ENCODE measurements at regions not wholly inside any gene's neighbourhood (a gene's known extent, or its start where the extent isn't known, plus 50 kb on each side); places are given as distances from the start of the nearest gene placed in this dataset.
"Not testable (repeated sequence)": the region's sequence is repeated elsewhere in the genome, so short reads cannot be mapped to it uniquely, and the experiment has no call there.

- no peak for DNase-seq (ENCODE audit: low read depth)
These were observed 440.5 kb downstream of the MIAT start for GRCh38 chr22:27097933-27098332.

GRCh38 chr22:27099946-27100722 lies 442.7 kb downstream of the MIAT start:
- no peak for DNase-seq (ENCODE audit: low read depth)

DNA sequence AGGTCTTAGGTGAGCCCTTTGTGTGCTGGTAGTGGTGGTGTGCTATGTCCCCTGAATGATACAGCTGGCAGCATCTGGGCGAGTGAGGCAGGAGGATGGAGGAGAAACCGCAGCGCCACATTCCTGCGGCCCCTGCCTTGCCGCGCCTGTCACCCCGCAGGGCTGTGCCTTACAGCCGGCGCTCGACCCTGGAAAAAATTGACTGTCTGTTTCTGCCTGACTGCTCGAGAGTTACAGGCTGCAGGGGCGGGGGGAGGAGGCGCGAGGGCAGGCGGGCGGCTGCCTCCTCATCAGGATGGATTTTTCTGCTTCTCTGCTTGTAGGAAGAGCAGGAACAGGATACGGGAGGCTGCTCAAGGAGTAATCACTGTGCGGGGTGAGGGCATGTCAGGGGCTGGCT lies 443.4 kb downstream of the MIAT start:
- DNase-seq (ENCODE audit: low read depth) = no peak

DNA sequence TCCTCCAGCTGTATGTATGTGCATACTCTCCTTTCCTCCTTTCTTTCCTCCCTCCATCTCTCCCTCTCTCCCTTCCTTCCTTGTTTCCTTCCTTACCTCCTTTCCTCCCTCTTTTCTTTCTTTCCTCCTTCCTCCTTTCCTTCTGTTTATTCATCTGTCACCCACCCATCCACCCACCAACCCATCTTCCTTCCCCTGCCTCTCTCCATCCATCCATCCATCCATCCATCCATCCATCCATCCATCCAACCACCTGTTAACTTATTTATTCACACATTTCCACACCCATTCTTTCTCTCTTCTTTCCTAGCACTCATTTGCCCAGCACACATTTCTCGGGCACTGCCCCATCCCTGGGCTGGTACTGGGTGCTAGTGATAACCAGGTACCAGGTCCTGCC lies 443.9 kb downstream of the MIAT start:
- no peak for DNase-seq (ENCODE audit: low read depth)

- DNase-seq (ENCODE audit: low read depth) = no peak
These were observed 447.1 kb downstream of the MIAT start for GRCh38 chr22:27104449-27104848.

GRCh38 chr22:27105142-27106025 lies 448.0 kb downstream of the MIAT start:
- no peak for DNase-seq (ENCODE audit: low read depth)

DNA sequence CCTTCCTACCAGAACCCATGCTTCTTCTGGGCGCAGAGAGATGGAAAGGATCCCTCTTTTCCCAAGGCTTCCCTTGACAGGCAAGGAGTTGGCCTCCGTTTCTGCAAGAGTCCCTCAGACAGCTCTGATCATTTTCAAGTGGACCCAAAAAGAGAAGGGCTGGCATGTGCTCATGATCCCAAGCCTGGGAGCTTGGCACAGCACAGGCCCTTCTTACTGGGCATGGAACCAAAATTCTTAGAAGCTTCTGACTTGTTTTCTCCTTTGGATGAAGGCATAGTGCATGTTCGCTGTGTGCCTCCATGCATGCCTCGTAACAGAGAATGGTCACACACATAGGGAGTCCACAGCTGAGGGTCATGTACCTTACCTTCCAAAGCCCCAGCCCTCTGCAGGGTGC lies 449.6 kb downstream of the MIAT start:
- no peak for DNase-seq (ENCODE audit: low read depth)

GRCh38 chr22:27107386-27107785 lies 450.0 kb downstream of the MIAT start:
- DNase-seq (ENCODE audit: low read depth) = no peak

GRCh38 chr22:27107824-27108223 lies 450.4 kb downstream of the MIAT start:
- no peak for DNase-seq (ENCODE audit: low read depth)

DNA sequence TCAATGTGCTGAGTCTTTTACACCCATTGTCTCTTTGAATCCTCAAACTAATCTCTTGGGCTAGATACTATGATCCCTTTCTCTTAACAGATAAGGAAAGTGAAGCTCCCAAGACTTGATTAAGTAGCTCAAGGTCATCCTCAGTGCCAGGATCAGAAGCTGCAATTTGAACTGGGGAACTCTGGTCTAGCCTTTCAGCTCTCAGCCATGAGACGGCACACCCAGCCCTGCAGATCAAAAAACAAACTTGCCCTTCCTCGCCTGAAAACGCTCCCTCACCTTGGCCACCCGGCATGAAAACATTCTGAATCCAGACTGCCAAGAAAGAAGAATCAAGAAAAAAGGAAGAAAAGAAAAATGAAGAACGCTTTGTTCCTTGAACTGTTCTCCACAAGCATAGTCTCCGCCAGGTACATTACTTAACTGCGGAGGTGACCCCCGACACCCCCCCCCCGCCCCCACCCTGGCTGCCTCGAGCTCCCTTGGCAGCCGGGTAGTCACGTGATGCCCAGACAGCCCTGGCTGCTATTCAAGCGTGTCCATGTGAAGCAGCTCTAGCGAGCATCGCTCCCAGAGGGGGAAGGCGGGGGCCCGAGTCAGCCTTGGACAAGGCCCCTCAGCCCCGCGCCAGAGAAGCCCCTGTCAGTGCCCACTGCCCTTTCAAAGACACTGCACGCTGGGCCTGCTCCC lies 451.2 kb downstream of the MIAT start:
- DNase-seq (ENCODE audit: low read depth) = no peak

- DNase-seq (ENCODE audit: low read depth) = not testable (repeated sequence)
These were observed 452.0 kb downstream of the MIAT start for GRCh38 chr22:27109406-27109805.

GRCh38 chr22:27110665-27111451 lies 453.5 kb downstream of the MIAT start:
- DNase-seq (ENCODE audit: low read depth) = no peak

GRCh38 chr22:27111796-27112672 lies 454.6 kb downstream of the MIAT start:
- no peak for DNase-seq (ENCODE audit: low read depth)

- DNase-seq (ENCODE audit: low read depth) = no peak
These were observed 455.8 kb downstream of the MIAT start for GRCh38 chr22:27113211-27113635.

DNA sequence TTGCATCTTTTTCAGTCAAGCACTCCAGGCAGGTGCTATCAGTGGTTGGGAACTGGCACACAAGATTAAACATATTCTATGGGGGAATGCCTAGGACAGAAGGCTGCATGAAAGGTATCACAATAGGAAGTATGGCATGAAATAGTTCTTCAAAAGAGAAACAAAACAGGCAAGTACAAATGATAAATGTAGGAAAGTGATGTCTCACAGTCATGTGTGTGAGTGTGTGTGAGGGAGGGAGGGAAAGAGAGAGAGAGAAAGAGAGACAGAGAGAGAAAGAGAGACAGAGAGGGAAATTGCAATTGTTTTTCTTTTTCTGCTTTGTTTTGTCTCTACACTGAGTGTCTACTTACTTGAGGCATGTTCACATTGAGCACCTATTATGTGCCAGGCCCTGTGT lies 456.3 kb downstream of the MIAT start:
- no peak for DNase-seq (ENCODE audit: low read depth)

- DNase-seq (ENCODE audit: low read depth) = no peak
These were observed 456.8 kb downstream of the MIAT start for GRCh38 chr22:27114186-27114585.

DNA sequence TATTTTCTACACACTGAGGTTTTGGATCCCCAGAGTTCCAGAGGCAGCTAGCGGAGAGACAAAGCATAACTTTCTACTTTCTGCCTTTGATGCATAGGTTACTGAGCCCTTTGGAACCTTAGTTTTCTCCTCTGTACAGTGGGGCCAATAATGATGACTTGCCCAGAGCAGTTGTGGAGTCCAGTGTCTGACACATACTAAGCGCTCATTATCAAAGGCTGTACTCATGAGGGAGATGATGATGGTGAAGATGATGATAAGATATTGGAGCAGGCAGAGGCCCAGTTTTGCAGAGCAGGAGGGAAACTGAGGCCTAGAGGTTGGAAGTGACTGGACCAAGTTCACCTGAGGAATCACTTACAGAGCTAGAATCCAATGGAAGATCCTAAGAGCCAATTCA lies 458.0 kb downstream of the MIAT start:
- DNase-seq (ENCODE audit: low read depth) = no peak

- DNase-seq (ENCODE audit: low read depth) = no peak
These were observed 458.4 kb downstream of the MIAT start for GRCh38 chr22:27115816-27116256.

GRCh38 chr22:27116312-27117086 lies 459.1 kb downstream of the MIAT start:
- DNase-seq (ENCODE audit: low read depth) = no peak

DNA sequence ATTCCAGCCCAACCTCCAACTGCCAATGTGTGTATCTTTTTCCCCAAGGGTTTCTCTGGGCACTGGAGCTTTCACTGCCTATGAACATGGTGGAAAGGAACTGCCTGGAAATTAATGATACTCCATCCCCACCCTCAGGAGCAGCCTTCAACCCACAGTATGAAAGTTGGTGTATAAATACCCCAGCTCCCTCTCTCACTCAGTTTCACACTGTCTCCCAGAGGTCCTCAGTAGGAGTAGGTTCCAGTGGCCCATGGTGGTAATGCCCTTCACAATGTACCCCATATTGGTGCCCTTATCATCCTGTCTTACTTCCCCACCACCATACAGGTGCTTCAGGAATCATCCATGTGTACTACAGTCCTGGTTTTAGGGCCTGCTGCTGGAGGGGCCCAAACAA lies 462.6 kb downstream of the MIAT start:
- DNase-seq (ENCODE audit: low read depth) = no peak

Measured in stimulated activated CD8-positive, alpha-beta memory T cell treated with anti-CD3 and anti-CD28 coated beads, Interleukin-15, amount 100 ng/mL, for 24 hours (primary cell).